ENCODE measurements at regions not wholly inside any gene's neighbourhood (a gene's known extent, or its start where the extent isn't known, plus 50 kb on each side); places are given as distances from the start of the nearest gene placed in this dataset.

DNA sequence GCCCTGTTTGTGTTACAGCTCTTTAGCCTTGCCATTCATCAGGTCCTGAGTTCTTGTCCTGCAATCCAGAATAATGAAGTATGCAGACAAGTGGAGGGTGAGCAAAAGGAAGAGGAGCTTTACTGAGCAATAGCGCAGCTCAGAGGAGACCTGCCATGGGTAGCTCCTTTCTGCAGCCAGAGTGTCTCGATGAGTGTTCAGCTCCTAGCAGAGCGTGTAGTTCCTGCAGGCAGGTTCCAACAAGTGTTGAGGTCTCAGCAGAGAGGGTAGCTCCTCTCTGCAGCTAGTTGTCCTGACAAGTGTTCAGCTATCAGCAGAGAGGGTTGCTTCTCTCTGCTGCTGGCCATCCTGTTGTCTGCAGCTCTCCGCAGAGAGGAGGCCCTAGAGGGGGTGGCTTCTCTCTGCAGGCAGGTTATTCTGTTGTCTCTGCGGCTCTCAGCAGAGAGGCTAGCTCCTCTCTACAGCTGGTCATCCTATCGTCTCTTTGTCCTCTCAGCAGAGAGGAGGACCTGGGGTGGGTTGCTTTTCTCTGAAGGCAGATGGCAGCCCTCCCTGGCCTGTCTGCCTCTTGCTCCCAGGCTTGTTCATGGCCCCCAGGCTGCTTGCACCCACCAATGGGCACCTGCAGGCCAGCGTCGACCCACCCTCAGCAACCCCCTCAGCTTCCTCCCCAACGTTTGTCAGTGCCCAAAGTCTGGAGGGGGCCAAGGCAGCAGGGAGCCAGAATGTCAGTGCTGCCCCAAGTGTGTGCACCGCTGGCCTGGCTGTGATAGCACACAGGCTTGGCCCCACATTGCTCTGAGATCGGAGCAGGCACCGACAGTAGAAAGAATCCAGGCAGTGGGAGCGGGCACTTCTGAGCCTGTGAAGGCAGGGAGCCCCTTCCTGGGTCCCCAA lies 112.5 kb upstream of the RUNX3 start:
- DNase-seq (ENCODE audit: low read depth): no peak
- H3K4me3 ChIP-seq (ENCODE audit: low read depth, low read length): no peak overlapping the region
- TF ChIP-seq, protein P1, sequence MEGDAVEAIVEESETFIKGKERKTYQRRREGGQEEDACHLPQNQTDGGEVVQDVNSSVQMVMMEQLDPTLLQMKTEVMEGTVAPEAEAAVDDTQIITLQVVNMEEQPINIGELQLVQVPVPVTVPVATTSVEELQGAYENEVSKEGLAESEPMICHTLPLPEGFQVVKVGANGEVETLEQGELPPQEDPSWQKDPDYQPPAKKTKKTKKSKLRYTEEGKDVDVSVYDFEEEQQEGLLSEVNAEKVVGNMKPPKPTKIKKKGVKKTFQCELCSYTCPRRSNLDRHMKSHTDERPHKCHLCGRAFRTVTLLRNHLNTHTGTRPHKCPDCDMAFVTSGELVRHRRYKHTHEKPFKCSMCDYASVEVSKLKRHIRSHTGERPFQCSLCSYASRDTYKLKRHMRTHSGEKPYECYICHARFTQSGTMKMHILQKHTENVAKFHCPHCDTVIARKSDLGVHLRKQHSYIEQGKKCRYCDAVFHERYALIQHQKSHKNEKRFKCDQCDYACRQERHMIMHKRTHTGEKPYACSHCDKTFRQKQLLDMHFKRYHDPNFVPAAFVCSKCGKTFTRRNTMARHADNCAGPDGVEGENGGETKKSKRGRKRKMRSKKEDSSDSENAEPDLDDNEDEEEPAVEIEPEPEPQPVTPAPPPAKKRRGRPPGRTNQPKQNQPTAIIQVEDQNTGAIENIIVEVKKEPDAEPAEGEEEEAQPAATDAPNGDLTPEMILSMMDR (IDR thresholded peaks at IDR 0.05; ENCODE audit: insufficient read depth, low read length): no peak

DNA sequence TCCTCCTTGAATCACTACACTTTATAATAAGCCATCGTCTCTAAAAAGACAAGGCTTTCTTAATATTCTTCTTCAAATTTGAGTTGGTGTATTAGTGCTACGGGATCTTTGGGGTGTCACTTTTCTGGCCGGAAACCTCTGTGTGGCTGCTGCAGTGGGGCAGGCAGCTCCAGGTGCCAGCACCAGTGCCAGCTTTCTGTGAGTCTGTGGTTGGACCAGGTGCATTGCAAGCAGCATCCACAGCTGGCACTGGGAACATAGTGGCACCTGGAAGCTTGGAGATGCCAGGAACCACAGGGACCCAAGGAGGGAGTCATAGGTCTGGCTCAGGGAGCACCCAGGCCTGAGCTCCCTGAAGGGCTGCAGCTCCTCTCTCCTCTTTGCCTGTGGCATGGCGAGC lies 111.8 kb upstream of the RUNX3 start:
- H3K4me3 ChIP-seq (ENCODE audit: low read depth, low read length): no peak overlapping the region
- no peak for DNase-seq (ENCODE audit: low read depth)
- TF ChIP-seq, protein P1 (IDR thresholded peaks at IDR 0.05; ENCODE audit: insufficient read depth, low read length): no peak

DNA sequence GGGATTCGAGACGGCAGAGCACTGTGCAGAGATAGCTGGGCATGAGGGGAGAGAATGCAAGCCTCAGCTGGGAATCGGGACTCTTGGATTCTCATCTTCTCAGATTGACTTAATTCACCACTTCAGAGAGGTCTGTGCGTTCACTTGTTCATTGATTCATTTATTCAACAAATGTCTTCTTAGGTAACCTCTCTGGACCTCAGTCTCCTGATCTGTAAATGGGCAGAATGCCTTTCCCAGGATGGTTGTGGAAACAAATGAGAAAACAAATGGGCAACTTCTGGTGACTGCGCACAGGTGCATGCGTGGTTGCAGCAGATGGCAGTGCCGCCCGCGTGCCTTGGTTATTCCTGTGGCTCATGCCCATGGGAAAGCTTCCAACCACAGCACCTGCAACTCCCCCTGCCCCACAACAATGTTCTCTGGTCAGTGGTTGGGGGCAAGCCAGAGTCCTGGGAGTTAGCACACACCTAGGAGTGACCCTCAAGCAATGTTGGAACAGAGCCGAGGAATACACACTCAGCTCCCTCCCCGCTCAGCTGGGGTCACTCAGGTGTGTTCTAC lies 110.1 kb upstream of the RUNX3 start:
- no peak for DNase-seq (ENCODE audit: low read depth)
- H3K4me3 ChIP-seq (ENCODE audit: low read depth, low read length): no peak overlapping the region
- TF ChIP-seq, protein P1 (IDR thresholded peaks at IDR 0.05; ENCODE audit: insufficient read depth, low read length): no peak

DNA sequence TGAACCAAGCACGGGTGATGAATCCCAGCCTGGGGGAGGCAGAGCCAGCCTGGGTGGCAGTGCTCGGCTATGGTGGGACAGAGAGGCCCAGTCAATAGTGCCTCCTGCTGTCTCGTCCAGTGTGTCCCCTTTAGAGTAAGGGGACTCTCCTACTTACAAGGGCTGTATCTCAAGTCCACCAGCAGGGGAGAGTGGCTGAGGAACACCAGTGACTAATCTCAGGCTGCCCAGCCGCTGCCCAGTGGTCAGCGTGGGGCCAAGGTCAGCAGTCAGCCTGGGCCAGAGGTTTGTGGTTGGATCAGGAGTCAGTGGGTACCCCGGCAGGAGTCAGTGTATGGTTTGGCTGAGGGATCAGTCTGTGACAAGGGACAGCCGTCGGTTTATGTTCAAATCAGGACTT lies 109.2 kb upstream of the RUNX3 start:
- no peak overlapping the region for H3K4me3 ChIP-seq (ENCODE audit: low read depth, low read length)
- TF ChIP-seq, protein P1 (IDR thresholded peaks at IDR 0.05; ENCODE audit: insufficient read depth, low read length): peak; percentile 22
- no peak for DNase-seq (ENCODE audit: low read depth)

DNA sequence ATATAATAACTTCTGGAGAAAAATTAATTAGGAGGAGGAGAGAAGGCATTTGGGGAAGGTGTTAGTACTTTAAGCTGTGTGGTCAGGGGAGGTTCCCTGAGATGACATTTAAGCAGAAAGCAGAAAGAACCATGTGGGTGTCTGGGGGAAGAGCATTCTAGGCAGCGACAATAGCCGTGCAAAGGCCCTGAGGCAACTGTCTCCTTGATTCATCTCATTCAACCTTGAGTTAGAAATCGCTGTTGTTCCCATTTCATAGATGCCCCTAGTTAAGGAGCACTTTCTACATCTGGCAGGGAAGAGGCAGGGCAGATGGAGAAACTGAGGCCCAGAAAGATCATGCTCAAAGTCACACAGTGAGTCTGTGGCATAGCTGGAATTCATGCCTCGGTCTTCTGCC lies 108.6 kb upstream of the RUNX3 start:
- DNase-seq (ENCODE audit: low read depth): no peak
- no peak overlapping the region for H3K4me3 ChIP-seq (ENCODE audit: low read depth, low read length)
- TF ChIP-seq, protein P1 (IDR thresholded peaks at IDR 0.05; ENCODE audit: insufficient read depth, low read length): no peak

DNA sequence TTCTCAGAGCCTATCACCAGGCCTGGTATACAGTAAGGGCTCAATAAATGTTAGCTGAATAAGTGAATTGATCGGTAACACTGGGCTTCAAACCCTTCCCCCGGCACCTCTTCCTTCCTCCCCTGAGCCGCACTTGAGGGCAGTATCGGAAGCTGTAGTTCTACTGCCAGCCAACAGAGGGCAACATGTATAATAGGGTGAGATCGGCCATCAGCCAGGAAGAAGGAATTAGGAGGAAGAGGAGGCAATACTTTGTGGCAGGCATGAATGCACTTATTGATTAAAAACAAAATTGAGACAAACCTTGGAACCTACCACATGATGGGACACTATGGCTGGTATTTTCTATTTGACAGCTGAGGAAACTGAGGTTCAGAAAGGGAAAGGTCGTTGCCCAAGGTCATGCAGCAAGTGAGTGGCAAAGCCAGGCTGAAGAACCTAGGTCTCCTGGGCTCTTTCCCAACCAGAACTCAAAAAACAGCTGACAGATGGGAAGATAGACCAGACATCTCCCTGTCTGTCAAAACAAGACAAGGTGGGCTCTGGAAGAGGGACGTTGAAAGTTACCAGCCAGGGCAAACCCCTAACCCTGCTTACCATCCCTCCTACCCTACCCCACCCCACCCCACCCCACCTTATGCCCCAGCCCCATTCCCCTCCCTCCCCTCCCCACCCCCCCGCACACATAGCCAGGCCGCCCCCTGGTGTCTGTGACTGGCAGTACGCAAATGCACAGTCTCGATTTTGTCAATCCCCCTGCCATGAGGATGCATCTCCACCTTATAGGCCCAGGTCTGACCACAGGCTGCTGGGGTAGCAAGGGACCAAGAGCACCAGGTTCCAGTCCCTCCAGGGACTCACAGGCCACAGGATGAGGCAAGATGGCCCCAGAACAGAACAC lies 107.3 kb upstream of the RUNX3 start:
- no peak overlapping the region for H3K4me3 ChIP-seq (ENCODE audit: low read depth, low read length)
- TF ChIP-seq, protein P1 (IDR thresholded peaks at IDR 0.05; ENCODE audit: insufficient read depth, low read length): peak; percentile 65
- peak; percentile 15 for DNase-seq (ENCODE audit: low read depth)

Measured in fibroblast of the aortic adventitia (primary cell).